Prostate gland (tissue), 2 donors: ENCODE measurements at regions not wholly inside any gene's neighbourhood (a gene's known extent, or its start where the extent isn't known, plus 50 kb on each side); places are given as distances from the start of the nearest gene placed in this dataset.

ENCODE experiments used
- DNase-seq: peaks from one replicate; pipeline ENCODE4 v3.0.0-alpha.2; 2019; ENCODE audit warnings: low spot score
- H3K27ac ChIP-seq, 2 donors: fragments of 200-600 bp; sonication (generic); 2 replicates each; pipeline ENCODE4 v1.5.1; 2017 to 2019
- H3K27me3 ChIP-seq: fragments of 200-600 bp; sonication (generic); replicated peaks from 2 replicates; pipeline ENCODE4 v1.5.1; 2019; ENCODE audit not compliant: insufficient read depth
- H3K36me3 ChIP-seq, 2 donors: fragments of 200-600 bp; sonication (generic); 1 replicate in 1 of 2; 2 replicates in 1 of 2; pipeline versions ENCODE4 v1.5.1 to v1.8.1; 2017 to 2019
- H3K4me1 ChIP-seq: fragments of 200-600 bp; sonication (generic); replicated peaks from 2 replicates; pipeline ENCODE4 v1.5.1; 2019
- H3K4me3 ChIP-seq, 2 donors: fragments of 200-600 bp; sonication (generic); 2 replicates each; pipeline ENCODE4 v1.5.1; 2017 to 2019
- H3K9me3 ChIP-seq: fragments of 200-600 bp; sonication (generic); 2 replicates; pipeline ENCODE4 v1.5.1; 2017
- POLR2A ChIP-seq: fragments of 450-650 bp; IDR thresholded peaks from one replicate; pipeline ENCODE4 v1.6.1; 2016; ENCODE audit warnings: antibody characterized with exemption, mild to moderate bottlenecking
- POLR2AphosphoS5 ChIP-seq: sonication (generic); formaldehyde crosslinking; IDR thresholded peaks from one replicate; pipeline ENCODE4 v1.6.1; 2017; ENCODE audit warnings: antibody characterized with exemption
- WGBS: methylation state at CpG from one replicate; pipeline ENCODE4 v1.1.5; 2018; 5-methylcytosine and 5-hydroxymethylcytosine counted together
- intact Hi-C: fragments of 100-400 bp; cut with DNase I; formaldehyde crosslinking; loops from one replicate; pipeline ENCODE4 v1.14.2; 2022
- TF ChIP-seq, protein P1 (sequence below), 4 experiments: fragments of 200-600 bp in 2 of 4; fragments of 450-650 bp in 2 of 4; sonication (generic) in 2 of 4; IDR thresholded peaks; 1 replicate in 3 of 4; 2 replicates in 1 of 4; pipeline ENCODE4 v1.5.1; 2016 to 2019; ENCODE audit warnings: antibody characterized with exemption in 4 of 4, mild to moderate bottlenecking in 2 of 4, moderate library complexity in 2 of 4

DNA sequence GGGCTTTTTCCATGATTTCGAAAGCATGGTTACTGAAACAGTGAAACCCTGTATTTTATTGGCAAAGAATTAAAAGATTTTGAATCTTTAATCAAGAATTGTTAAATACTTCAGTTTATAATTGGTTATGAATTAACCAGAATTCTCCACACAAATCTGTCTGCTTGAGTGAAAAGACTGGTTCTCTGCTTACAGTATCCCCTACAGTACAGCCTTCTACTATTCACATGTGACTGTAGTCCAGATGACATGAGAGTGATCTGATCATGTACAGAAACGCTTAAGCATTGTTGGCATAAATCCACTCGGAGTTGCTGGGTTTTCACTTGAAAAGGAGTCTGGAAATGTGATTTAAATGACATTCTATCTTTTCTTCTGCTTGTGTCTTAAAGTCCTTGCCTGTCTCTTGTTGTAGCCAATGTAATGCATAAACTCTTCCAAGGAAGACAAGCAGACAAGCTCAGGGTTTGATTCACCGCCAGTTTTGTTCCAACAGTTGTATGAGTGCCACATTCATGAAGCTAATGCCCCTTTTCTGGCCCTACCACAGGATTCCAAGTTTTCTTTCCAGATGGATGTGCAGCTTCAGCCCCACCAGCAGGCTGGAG is 222.0 kb upstream of the LRIG3 start:
- H3K27ac ChIP-seq: no peak overlapping the region
- no peak for DNase-seq
- H3K9me3 ChIP-seq: no peaks in the 10 kb centered on the region
- intact Hi-C loops: no loop called here
- no peaks in the 10 kb centered on the region for H3K36me3 ChIP-seq
- H3K4me1 ChIP-seq: no peaks in the 10 kb centered on the region
- H3K4me3 ChIP-seq: no peak overlapping the region
- WGBS: 54% methylated on average over 4 of the region's 4 CpGs
- H3K27me3 ChIP-seq: no peaks in the 10 kb centered on the region
- no peak for TF ChIP-seq POLR2A
- TF ChIP-seq, protein P1, sequence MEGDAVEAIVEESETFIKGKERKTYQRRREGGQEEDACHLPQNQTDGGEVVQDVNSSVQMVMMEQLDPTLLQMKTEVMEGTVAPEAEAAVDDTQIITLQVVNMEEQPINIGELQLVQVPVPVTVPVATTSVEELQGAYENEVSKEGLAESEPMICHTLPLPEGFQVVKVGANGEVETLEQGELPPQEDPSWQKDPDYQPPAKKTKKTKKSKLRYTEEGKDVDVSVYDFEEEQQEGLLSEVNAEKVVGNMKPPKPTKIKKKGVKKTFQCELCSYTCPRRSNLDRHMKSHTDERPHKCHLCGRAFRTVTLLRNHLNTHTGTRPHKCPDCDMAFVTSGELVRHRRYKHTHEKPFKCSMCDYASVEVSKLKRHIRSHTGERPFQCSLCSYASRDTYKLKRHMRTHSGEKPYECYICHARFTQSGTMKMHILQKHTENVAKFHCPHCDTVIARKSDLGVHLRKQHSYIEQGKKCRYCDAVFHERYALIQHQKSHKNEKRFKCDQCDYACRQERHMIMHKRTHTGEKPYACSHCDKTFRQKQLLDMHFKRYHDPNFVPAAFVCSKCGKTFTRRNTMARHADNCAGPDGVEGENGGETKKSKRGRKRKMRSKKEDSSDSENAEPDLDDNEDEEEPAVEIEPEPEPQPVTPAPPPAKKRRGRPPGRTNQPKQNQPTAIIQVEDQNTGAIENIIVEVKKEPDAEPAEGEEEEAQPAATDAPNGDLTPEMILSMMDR (IDR thresholded peaks at IDR 0.05): no peak
- no peak for TF ChIP-seq POLR2AphosphoS5

DNA sequence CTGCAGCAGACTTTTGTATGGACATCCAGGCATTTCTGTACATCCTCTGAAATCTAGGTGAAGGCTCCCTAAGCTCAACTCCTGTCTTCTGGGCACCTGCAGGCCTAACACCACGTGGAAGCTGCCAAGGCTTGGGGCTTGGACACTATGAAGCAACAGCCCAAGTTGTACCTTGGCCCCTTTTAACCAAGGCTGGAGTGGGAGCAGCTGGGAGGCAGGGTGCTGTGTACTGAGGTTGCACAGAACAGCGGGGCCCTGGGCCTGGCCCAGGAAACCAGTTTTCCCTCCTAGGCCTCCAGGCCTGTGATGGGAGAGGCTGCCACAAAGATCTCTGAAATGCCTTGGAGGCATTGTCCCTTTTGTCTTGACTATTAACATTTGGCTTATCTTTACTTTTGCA is 214.4 kb upstream of the LRIG3 start:
- no peaks in the 10 kb centered on the region for H3K36me3 ChIP-seq
- H3K27me3 ChIP-seq: no peaks in the 10 kb centered on the region
- no peaks in the 10 kb centered on the region for H3K9me3 ChIP-seq
- H3K4me3 ChIP-seq: no peak overlapping the region
- H3K4me1 ChIP-seq: no peaks in the 10 kb centered on the region
- no peak overlapping the region for H3K27ac ChIP-seq
- WGBS: 71% methylated on average over 2 of the region's 2 CpGs
- intact Hi-C loops: no loop called here
- no peak for DNase-seq
- TF ChIP-seq, protein P1 (IDR thresholded peaks at IDR 0.05): no peak
- TF ChIP-seq POLR2AphosphoS5: no peak
- no peak for TF ChIP-seq POLR2A

DNA sequence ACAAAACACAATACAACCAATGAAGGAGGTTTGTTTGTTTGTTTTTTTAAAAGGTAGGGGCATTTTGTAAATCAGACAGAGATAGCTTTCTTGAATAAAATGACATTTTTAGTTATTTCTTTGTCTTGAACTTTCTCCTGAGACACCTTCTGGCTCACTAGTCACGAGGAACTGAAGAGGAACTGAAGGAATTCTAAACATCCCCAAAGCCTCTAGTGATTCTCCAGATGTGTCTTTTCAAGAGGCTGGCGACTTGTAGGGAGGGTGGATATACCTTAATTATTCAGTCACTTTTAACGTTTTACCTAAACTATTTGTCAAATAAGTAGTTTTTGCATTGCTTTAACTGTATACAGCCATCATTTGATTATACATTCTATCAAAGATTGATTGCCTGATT is 211.2 kb upstream of the LRIG3 start:
- no peak overlapping the region for H3K4me3 ChIP-seq
- no peaks in the 10 kb centered on the region for H3K27me3 ChIP-seq
- DNase-seq: no peak
- intact Hi-C loops: no loop called here
- no peak overlapping the region for H3K27ac ChIP-seq
- H3K36me3 ChIP-seq: no peaks in the 10 kb centered on the region
- 69% methylated on average over 3 of the region's 3 CpGs for WGBS
- TF ChIP-seq, protein P1 (IDR thresholded peaks at IDR 0.05): no peak
- no peaks in the 10 kb centered on the region for H3K9me3 ChIP-seq
- no peaks in the 10 kb centered on the region for H3K4me1 ChIP-seq

DNA sequence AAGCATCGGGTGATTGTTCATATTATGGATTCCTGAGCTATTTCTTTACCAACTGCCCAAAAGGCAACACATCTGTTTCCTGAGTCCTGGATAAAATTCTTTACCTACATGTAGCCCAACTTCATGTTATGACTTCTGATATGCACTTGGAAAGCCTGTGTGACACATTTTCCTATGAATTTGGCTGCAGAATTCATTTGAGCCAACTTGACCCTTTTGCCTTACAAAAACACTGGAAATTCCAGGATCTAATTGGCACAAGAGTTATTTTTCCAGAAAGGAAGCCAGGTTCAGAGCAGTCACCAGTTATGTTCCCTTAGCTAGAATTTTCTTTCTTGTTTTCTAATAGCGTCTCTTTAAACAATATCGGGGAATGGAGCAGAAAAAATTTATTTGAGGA is 202.5 kb upstream of the LRIG3 start:
- Histone ChIP-seq H3K4me1 (no peaks in the 10 kb centered on the region), H3K27ac (no peak overlapping the region), H3K4me3 (no peak overlapping the region), H3K27me3 (no peaks in the 10 kb centered on the region), H3K36me3 (no peaks in the 10 kb centered on the region), H3K9me3 (no peaks in the 10 kb centered on the region)
- intact Hi-C loops: no loop called here
- no peak for TF ChIP-seq POLR2A
- TF ChIP-seq, protein P1 (IDR thresholded peaks at IDR 0.05): no peak
- TF ChIP-seq POLR2AphosphoS5: no peak
- DNase-seq: no peak
- WGBS: 80% methylated on average over 3 of the region's 3 CpGs

DNA sequence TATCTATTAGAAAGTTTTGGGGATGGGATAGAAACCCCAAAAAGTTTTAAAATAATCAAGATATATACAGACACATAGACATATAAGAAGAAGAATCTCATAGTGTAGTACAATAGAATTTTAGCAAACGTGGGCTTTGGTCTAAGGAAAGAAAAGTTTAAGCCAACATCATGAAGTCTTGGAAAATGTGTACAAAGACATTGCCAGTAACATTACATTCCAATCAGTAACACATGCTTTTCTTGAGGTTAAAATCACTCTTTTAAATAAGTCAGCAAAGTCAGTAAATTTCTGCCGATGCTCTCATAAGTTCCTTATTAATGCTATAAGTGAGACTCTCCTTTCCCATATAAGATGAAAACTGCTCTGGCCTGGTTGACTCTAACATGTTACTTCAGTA is 201.1 kb upstream of the LRIG3 start:
- Histone ChIP-seq H3K9me3 (no peaks in the 10 kb centered on the region), H3K36me3 (no peaks in the 10 kb centered on the region), H3K4me3 (no peak overlapping the region), H3K27me3 (no peaks in the 10 kb centered on the region), H3K27ac (no peak overlapping the region), H3K4me1 (no peaks in the 10 kb centered on the region)
- 79% methylated on average over 2 of the region's 2 CpGs for WGBS
- intact Hi-C loops: no loop called here
- DNase-seq: no peak
- TF ChIP-seq POLR2AphosphoS5: no peak
- TF ChIP-seq POLR2A: no peak
- TF ChIP-seq, protein P1 (IDR thresholded peaks at IDR 0.05): no peak
